ENCODE measurements at regions not wholly inside any gene's neighbourhood (a gene's known extent, or its start where the extent isn't known, plus 50 kb on each side); places are given as distances from the start of the nearest gene placed in this dataset.

GRCh38 chr4:100075486-100076270 is 114.6 kb downstream of the DDIT4L start:
- TF ChIP-seq CTCF (IDR thresholded peaks at IDR 0.05; ENCODE audit: poor library complexity) (no peak), EZH2 (IDR thresholded peaks at IDR 0.05; ENCODE audit: borderline replicate concordance) (no peak)
